GM19351 (cell line): ENCODE measurements at regions not wholly inside any gene's neighbourhood (a gene's known extent, or its start where the extent isn't known, plus 50 kb on each side); places are given as distances from the start of the nearest gene placed in this dataset.

Source experiments
- ATAC-seq: cut with Tn5 transposase; IDR thresholded peaks from one replicate; pipeline ENCODE4 v1.9.1; 2021; ENCODE audit warnings: mild to moderate bottlenecking, moderate library complexity; ENCODE audit not compliant: unreplicated experiment

DNA sequence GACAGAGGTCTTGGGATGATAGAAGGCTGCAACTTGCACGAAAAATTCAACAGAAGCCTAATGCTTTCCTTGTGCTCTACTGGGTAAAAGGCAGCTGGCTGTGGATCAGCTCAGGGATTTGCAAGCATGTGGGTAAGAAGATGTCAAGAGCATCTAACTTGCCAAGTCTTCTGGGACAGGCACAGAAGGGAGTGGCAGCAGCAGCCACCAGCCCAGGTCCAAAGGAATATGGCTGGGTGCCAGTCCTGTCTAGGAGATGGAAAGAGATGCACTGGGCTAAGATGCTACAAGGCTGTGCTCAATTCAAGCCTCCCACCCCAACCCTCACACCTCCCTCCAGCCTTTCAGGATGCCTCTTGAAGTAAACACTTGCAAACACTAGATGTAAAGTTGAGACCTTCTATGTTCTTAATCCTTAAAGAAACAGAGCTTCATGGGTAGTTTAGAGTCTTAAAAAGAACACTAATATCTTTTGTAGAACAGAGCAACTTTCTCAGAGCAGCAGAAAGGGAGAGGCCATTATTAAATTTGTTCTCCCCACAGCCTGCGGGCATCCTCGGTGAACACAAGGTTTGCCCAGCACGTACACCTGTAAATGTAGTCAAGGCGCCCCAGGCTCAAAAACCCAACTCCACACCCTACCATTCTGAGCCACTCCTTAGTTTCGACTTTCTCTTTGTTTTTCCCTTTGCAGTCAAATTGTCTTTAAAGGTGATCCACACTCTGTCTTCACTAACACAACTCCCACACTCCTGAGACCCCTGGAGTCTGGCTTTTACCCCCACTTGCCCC lies 64.6 kb upstream of the BCAR3 start:
- ATAC-seq: no peak

DNA sequence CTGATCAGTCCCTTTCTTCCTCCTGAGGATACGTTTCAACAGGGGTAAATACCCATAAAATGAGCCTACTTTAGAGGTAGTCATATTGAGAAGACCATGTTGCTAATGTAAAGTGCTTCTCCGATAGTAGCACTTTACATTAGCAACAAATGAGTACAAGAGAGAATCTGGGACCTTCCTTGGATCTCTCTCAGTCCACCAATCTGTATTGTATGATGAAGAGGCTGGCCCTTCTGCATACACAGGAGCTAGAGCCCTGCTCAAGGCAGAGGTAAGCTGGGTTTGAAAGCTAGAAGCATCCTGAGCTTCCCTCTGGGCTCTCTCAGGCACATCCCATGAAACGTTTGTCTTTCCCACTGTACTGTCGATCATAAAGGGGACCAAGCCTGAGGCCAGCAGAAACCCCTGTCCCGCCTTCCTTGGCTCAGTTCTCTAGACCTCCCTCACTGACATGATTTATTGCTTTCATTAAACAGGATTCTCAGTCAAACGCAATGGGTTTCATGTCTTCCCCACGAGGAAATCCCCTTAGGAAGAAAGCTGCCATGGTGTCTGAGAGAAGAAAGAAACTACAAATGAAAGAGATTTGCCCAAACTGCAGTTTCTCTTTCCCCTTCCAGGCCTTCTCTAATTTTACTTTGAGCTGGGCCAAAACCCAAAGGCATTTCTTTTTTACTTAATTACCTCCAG lies 62.8 kb upstream of the BCAR3 start:
- ATAC-seq: no peak

DNA sequence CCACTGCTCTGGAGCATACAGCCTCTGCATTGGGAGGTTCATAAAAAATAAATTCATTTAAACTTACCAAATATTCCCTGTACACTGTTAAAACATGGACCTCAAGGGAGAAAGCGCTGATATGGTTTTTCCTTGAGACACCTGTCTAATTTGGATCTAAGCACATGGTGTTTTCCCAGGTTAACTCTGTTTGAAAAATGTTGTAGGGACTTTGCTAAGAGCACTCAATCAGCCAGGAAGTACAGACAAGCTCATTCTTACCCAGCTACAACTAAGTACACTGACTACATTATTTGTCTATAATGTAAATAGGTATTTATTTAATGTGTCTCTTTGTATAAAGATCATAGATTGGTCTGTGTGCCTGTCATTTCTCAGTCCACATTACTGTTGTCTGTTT lies 61.8 kb upstream of the BCAR3 start:
- no peak for ATAC-seq

DNA sequence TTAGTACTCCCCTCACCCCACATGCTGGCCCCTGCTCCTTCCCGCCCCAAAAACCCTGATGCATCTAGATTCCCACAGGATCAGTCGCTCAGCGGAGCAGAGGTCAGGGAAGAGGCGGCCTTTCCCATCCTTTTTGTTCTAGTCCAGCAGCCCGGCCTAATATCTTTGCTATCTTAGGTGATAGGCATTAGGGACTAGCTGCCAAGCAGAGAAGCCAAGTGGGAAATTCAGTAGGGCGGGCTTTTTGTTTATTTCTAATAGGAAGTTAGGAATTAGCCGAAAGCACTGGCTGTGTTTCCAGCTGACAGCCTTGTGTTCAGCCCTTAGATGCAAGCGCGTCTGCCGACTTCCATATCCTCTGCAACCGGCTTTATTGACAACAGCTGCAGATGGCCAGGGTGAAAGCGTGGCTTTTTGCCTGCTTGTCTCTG lies 59.0 kb upstream of the BCAR3 start:
- no peak for ATAC-seq

DNA sequence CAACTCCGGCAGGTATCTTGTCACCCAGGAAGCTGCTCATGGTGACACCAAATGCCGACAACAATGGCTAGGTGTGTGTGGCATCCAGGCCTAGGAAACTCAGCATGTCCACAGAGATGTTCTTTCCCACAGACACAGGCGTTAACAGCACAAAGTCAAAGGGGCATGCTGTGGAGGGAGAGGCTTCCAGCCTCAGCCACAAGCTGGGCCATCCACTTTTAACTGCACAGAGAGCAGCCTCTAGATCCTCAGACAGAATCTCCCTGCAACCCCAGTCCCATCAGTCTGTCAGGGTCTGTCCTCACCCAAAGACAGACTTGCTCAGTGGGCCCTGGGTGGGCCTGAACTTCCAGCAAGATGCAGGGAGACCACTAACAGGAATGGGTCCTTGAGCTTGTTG lies 58.5 kb upstream of the BCAR3 start:
- ATAC-seq: no peak

DNA sequence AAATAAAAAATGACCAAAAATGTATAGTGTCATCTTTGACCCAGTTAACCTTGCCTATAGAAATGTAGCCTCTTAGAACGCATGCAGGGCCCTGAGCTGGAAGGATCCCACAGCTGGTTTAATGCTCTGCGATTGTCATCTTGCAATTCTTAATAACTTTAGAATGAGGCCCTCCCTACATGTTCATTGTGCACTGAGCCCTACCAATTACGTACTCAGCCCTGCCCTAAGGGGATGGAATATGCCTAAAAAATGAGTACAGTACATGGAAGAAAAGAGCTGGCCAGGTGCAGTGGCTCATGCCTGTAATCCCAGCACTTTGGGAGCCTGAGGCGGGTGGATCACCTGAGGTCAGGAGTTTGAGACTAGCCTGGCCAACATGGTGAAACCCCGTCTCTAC lies 57.8 kb upstream of the BCAR3 start:
- ATAC-seq: no peak

DNA sequence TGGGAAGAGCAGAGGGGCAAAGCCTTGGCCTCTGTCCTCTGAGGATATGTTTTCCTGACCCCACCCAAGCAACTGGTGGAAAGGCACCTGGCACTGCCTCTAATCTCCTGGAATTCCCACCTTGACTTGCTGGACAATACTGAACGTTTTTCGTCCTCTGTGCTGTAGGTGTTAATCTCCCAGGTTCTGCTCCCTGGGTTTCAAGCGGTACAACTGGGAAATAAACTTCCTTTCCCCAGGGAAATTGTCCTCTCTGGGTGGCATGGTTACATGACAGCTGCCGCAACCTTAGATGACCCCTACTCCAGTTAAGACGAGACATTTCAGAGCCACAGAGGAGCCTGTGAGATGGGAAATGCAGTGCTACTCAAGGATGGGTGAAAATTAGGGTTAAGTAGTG lies 57.3 kb upstream of the BCAR3 start:
- no peak for ATAC-seq

DNA sequence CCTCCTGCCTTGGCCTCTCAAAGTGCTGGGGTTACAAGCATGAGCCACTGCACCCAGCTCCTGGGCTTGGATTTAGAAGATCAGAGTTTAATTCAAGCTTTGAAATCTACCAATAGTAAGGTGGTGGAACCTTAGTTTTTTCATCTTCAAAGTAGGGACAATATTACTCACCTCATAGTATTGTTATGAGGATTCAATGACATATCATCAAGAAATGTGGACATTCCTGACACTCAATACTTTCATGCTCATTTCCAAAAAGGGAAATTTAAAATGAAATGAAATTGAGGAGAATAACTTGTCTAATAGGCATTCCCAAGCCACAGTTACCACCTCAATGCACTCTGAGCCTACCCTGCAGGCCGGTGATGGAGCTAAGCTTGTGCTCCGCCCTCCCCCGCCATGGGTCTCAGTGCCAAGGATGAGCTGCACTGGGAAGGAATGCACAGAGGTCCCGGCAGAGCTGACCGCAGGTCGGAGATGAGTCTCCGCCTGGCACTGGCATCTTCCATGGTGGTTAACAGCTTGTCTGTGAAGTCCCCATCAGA lies 56.5 kb upstream of the BCAR3 start:
- no peak for ATAC-seq

DNA sequence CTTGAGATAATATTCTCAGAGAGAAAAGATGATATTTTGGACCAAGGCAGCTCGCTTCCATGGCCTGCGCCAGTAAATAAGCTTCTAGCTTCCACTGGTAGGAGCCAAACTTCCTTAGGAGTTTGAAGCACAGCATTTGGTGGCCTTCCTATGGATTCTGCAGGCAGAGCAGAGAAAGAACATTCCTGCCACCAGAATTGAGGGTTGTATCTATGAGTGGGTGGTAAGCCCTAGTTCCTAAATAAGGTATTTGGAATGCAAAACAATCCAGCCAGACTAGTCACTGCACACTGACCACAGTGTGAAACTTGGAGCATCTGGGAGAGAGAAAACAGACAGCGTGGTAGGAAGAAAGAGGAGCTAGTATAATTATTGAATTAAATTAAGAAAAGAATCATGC lies 54.1 kb upstream of the BCAR3 start:
- no peak for ATAC-seq

DNA sequence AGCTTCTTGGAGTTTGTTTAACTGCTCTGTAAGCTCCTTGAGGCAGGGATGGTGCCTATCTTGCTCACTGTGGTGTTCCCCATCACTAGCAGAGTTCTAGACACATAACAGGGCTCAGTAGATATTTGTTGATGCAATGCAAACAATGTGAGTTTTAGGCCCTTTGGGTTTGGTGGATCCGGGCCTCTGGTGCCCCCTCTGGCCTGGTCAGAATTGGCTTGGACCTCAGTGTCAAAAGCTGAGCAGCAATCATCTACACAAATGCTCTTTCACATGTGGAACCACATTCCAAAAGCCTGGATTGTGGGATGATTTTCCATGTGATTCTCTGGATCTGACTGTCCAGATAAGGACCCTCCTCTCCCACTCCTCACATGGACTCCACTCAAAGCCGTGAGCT lies 53.4 kb upstream of the BCAR3 start:
- ATAC-seq: peak; percentile 72

DNA sequence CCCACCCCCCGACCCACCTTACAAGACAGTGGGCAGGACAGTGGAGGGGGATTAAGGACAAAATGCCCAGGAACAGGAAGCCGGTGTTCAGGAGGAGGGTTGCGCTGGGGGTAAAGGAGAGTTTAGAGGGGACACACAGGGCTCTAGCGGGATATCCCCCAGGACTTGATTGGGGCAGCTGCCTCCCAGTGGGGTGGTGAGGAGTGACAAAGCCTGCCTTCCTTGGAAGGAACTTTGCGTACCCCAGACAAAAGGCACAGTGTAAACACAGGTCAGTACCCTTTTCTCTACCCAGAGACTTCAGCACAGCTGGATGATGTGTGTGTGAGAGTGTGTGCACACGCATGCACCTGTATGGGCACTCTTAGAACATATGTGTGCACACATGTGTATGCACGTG lies 51.7 kb upstream of the BCAR3 start:
- no peak for ATAC-seq

DNA sequence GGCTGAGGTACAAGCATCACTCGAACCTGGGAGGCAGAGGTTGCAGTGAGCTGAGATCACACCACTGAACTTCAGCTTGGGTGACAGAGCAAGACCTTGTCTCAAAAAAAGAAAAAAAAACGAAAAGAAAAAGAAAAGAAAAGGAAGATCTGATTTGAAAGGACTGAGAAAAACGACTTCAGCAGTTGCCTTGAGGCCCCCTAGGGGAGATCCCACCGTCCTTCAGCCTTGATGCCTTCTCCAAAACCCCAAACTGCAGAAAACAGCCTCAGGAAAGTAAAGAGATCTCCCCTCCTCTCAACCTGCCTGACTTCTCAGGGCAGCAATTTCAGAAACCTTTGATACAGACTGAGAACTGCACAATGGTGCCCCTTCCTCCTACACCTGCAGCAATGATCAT lies 50.9 kb upstream of the BCAR3 start:
- no peak for ATAC-seq
